GM18502 (cell line): ENCODE measurements at regions not wholly inside any gene's neighbourhood (a gene's known extent, or its start where the extent isn't known, plus 50 kb on each side); places are given as distances from the start of the nearest gene placed in this dataset.
"Not testable (repeated sequence)": the region's sequence is repeated elsewhere in the genome, so short reads cannot be mapped to it uniquely, and the experiment has no call there.

Experiments
- ATAC-seq: cut with Tn5 transposase; IDR thresholded peaks from one replicate; pipeline ENCODE4 v1.9.1; 2021; ENCODE audit warnings: mild to moderate bottlenecking; ENCODE audit not compliant: unreplicated experiment, poor library complexity

GRCh38 chrX:40262157-40263013 lies 164.6 kb upstream of the BCOR start:
- no peak for ATAC-seq

DNA sequence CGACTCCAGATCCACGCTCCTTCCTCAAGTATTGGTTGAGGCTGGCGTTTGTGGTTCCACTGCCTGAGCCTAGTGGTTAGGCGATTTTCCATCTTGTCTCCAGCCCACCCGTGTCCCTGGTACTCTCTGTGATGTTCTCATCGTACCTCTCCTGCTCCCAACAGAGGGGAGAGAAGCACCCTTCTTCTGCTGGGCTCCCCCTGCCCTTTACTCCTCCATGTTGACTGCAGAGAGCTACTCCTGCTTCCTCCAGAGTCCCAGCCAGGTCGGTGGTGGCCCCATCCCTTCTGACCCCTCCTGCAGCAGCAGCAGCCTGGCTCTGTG lies 164.0 kb upstream of the BCOR start:
- no peak for ATAC-seq

GRCh38 chrX:40260146-40260747 lies 162.5 kb upstream of the BCOR start:
- ATAC-seq: no peak

- ATAC-seq: no peak
Observed at GRCh38 chrX:40258909-40259308, 161.2 kb upstream of the BCOR start.

GRCh38 chrX:40253771-40254170 lies 156.0 kb upstream of the BCOR start:
- no peak for ATAC-seq

DNA sequence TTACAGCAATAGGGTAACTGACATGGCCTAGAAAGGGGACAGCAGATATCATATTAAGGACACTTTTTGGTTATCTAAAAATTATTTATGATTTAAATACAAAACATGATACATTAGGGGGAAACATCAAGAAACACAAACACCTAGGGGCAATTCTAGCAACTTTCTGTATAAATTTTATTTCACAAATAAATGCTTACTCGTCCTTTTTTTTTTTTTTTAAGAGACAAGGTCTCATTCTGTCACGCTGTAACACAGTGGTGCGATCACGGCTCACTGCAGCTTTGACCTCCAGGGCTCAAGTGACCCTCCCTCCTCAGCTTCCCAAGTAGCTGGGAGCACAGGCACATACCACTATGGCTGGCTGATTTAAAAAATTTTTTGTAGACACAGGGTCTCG lies 151.8 kb upstream of the BCOR start:
- ATAC-seq: no peak

GRCh38 chrX:40248822-40249221 lies 151.1 kb upstream of the BCOR start:
- ATAC-seq: no peak

- ATAC-seq: no peak
Observed at GRCh38 chrX:40247848-40248622, 150.3 kb upstream of the BCOR start.

DNA sequence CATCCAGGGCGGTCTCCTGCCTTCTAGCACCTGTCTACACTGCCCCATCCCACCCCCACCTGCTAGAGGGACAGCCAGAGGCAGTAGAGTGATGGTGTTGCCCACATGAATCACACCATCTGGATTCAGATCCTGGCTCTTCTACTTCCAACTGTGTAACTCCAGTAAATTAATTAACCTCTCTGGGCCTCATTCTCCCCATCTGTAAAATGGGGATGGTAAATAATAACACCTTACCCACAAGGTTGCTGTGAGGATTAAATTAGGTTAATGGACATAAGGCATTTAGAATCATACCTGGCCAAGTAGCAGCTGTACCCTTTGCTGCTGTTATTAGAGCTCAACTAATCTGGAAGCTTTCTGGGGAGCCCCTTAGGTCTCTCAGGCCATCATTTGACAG lies 149.6 kb upstream of the BCOR start:
- no peak for ATAC-seq

GRCh38 chrX:40245488-40246071 lies 147.8 kb upstream of the BCOR start:
- ATAC-seq: no peak

DNA sequence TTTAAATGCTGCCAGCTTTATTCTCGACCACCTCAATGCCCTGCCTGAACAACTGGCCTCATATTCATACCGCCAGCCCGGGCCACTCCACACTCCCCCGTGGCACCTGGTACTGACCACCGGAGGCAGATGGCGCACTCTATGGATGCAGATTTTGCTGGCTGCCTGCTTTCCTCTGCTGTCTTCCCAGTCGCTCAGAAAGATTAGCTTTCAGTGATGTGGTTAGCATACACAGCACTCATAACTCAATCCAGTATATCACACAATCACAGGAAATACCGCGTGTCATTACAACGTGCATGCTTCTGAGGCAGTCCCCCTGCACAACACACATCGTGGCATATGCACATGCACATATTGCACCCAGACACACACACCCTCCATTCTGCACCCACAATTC lies 147.2 kb upstream of the BCOR start:
- no peak for ATAC-seq

- ATAC-seq: no peak
Observed at GRCh38 chrX:40243755-40244515, 146.2 kb upstream of the BCOR start.

DNA sequence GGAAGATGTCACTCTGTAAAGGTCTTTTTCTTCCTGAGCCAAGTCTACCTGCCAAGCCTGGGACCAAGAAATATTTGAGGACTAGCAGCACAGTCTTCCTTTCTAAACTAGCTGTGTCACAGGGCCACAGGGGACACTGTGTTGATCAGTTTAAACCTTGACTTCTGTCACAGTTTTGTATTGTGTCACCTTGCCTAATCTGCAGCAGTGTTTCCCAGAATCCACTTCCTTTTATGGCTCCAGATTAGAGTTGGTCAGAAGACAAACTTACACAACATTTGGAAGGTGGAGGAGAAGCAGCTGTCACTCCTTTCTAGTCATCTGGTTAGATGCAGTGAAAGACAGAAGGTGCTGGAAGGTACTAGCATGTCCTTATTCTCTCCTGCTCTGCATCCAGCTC lies 143.1 kb upstream of the BCOR start:
- ATAC-seq: no peak

DNA sequence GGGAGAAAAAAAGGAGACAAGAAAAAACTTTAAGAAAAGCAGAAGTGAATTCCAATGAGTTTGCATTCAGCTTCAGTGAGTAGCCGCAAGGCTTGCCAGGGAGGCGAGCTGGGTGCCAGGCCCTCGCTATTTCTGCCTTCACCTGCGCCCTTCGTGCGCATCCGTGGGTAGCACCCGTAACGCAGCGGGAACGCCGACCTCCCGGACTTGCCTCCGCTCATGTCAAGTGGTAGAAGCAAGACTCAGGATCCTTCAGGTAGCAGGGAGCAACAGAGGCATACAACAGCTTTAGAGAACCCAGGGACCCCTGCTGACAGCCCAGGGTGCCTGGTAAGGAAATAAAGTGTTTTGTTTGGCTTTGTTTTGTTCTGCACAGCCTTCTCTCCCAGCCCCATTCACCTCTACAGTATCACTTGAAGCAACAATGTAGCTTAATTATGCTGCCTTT lies 140.0 kb upstream of the BCOR start:
- ATAC-seq: no peak

DNA sequence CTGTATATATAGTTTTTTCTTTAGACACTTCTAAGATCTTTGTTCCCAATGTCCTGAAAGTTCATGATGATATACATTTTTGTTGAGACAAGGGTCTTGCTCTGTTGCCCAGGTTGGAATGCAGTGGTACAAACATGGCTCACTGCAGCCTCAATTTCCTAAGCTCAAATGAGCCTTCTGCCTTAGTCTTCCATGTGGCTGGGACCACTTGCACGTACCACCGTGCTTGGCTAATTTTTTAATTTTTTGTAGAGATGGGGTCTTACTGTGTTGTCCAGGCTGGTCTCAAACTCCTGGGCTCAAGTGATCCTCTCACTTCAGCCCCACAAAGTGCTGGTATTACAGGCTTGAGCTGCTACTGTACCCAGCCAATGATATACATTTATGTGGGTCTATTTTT lies 132.9 kb upstream of the BCOR start:
- ATAC-seq: no peak

GRCh38 chrX:40227125-40227524 lies 129.4 kb upstream of the BCOR start:
- no peak for ATAC-seq

DNA sequence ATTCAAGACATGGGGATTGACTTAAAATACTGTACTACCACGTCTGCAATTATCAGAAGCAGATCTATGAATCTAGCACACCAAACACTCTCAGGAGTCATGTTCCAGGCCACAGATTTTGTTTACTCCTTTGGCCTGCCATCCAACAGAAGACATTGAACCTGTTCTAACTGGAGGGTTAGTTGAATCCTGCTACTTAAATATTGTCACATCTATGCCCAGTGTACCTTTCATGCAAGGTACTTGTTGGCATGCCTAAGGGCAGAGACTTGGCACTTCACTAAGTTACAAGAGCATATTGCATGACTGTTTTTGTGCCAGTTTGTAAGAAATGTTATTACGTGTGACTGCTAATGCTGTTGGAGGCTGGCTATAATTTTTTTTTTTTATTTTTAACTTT lies 126.9 kb upstream of the BCOR start:
- ATAC-seq: no peak

DNA sequence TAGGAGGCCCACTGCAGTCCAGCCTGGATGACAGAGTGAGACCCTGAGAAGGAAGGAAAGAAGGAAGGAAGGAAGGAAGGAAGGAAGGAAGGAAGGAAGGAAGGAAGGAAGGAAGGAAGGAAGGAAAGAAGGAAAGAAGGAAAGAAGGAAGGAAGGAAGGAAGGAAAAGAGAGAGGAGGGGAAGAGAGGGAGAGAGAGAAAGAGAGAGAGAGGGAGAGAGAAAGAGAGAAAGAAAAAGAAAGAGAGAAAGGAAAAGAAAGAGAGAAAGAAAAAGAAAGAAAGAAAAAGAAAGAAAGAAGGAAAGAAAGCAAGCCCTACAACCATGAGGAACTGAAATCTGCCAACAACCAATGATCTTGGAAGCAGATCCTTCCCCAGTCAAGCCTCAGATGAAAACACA lies 124.9 kb upstream of the BCOR start:
- ATAC-seq: not testable (repeated sequence)

GRCh38 chrX:40213092-40213491 lies 115.3 kb upstream of the BCOR start:
- ATAC-seq: no peak

- ATAC-seq: no peak
Observed at GRCh38 chrX:40209951-40210617, 112.3 kb upstream of the BCOR start.
